IMR-90 (cell line): ENCODE measurements at regions not wholly inside any gene's neighbourhood (a gene's known extent, or its start where the extent isn't known, plus 50 kb on each side); places are given as distances from the start of the nearest gene placed in this dataset.

Experiments used
- ATAC-seq: fragments of 200-7000 bp; cut with Tn5 transposase; 2 replicates; pipeline ENCODE4 v1.9.1; 2020; ENCODE audit warnings: low read depth, mild to moderate bottlenecking, moderate library complexity
- BruUV-seq: library from RNA; stranded (reverse); fragments of 400-500 nt; replicated peaks from 2 replicates; lab custom pipeline; 2021; lab: Mats Ljungman, UMichigan
- CTCF ChIA-PET: fragments of 300-600 bp; formaldehyde crosslinking; extraction: SDS; loops from one replicate; lab custom pipeline; 2021; ENCODE audit warnings: antibody characterized with exemption; lab: Yijun Ruan, JAX
- POLR2A ChIA-PET: fragments of 300-600 bp; sonication (Branson Sonifier 250); formaldehyde crosslinking; loops from one replicate; lab custom pipeline; 2022; ENCODE audit warnings: antibody characterized with exemption; ENCODE audit not compliant: unreplicated experiment; lab: Charles Lee
- DNase-seq: peaks from one replicate; pipeline ENCODE4 v3.0.0; 2013
- H2AFZ ChIP-seq: replicated peaks from 2 replicates; pipeline ENCODE3; 2013; ENCODE audit warnings: low read length, mild to moderate bottlenecking; ENCODE audit not compliant: poor library complexity
- H2AK5ac ChIP-seq: 2 replicates; pipeline ENCODE4 v1.6.1; 2013; ENCODE audit warnings: low read depth, low read length, inconsistent platforms
- H2AK9ac ChIP-seq: replicated peaks from 2 replicates; pipeline ENCODE3; 2013; ENCODE audit warnings: mild to moderate bottlenecking, low read depth, low read length, moderate library complexity; ENCODE audit not compliant: poor library complexity
- H2BK120ac ChIP-seq: 2 replicates; pipeline ENCODE4 v1.6.1; 2013; ENCODE audit warnings: low read depth, low read length, inconsistent platforms
- H2BK15ac ChIP-seq: 3 replicates; pipeline ENCODE4 v1.6.1; 2013; ENCODE audit warnings: low read depth, low read length, inconsistent platforms
- H2BK20ac ChIP-seq: 2 replicates; pipeline ENCODE4 v1.6.1; 2013; ENCODE audit warnings: low read depth, mild to moderate bottlenecking, inconsistent platforms, low read length, moderate library complexity
- H2BK5ac ChIP-seq: 2 replicates; pipeline ENCODE4 v1.6.1; 2013; ENCODE audit warnings: mild to moderate bottlenecking, low read depth, low read length, inconsistent platforms; ENCODE audit not compliant: poor library complexity, severe bottlenecking
- H3K14ac ChIP-seq: replicated peaks from 2 replicates; pipeline ENCODE4 v1.6.1; 2013; ENCODE audit warnings: low read depth, low read length, inconsistent platforms
- H3K18ac ChIP-seq: 2 replicates; pipeline ENCODE4 v1.6.1; 2013; ENCODE audit warnings: low read depth, low read length, control low read depth
- H3K23ac ChIP-seq: 2 replicates; pipeline ENCODE4 v1.6.1; 2013; ENCODE audit warnings: low read depth, low read length, inconsistent platforms
- H3K27ac ChIP-seq: 2 replicates; pipeline ENCODE4 v1.5.1; 2013; ENCODE audit warnings: mild to moderate bottlenecking, control low read depth, low read length; ENCODE audit not compliant: insufficient read depth
- H3K27me3 ChIP-seq: 2 replicates; pipeline ENCODE4 v1.6.1; 2013; ENCODE audit warnings: low read length; ENCODE audit not compliant: control insufficient read depth, insufficient read depth
- H3K36me3 ChIP-seq: 2 replicates; pipeline ENCODE4 v1.6.1; 2013; ENCODE audit warnings: low read length, mixed read lengths; ENCODE audit not compliant: control insufficient read depth, insufficient read depth
- H3K4ac ChIP-seq: 2 replicates; pipeline ENCODE4 v1.6.1; 2013; ENCODE audit warnings: low read depth, low read length, inconsistent platforms
- H3K4me1 ChIP-seq: 2 replicates; pipeline ENCODE4 v1.6.1; 2013; ENCODE audit warnings: low read length, mixed read lengths; ENCODE audit not compliant: control insufficient read depth, insufficient read depth
- H3K4me2 ChIP-seq: 2 replicates; pipeline ENCODE4 v1.6.1; 2013; ENCODE audit warnings: low read depth, mild to moderate bottlenecking, control low read depth, low read length, moderate library complexity
- H3K4me3 ChIP-seq: 2 replicates; pipeline ENCODE4 v1.5.1; 2013; ENCODE audit warnings: low read depth, mild to moderate bottlenecking, control low read depth, low read length, moderate library complexity; ENCODE audit not compliant: insufficient read depth
- H3K56ac ChIP-seq: 2 replicates; pipeline ENCODE4 v1.6.1; 2013; ENCODE audit warnings: low read length, inconsistent platforms; ENCODE audit not compliant: insufficient read depth; ENCODE audit errors: extremely low read depth
- H3K79me1 ChIP-seq, 2 experiments: 2 replicates each; pipeline ENCODE4 v1.6.1; 2013; ENCODE audit warnings: low read length in 2 of 2, inconsistent platforms in 1 of 2, low read depth in 1 of 2
- H3K9ac ChIP-seq: 2 replicates; pipeline ENCODE4 v1.6.1; 2013; ENCODE audit warnings: low read depth, low read length, control low read depth
- H3K9me1 ChIP-seq: 2 replicates; pipeline ENCODE4 v1.6.1; 2013; ENCODE audit warnings: low read length, inconsistent platforms; ENCODE audit not compliant: insufficient read depth
- H3K9me3 ChIP-seq: 2 replicates; pipeline ENCODE4 v1.6.1; 2013; ENCODE audit warnings: low read length; ENCODE audit not compliant: control insufficient read depth, insufficient read depth
- H4K20me1 ChIP-seq: 2 replicates; pipeline ENCODE4 v1.6.1; 2013; ENCODE audit warnings: low read length, inconsistent platforms; ENCODE audit not compliant: insufficient read depth
- H4K5ac ChIP-seq: 2 replicates; pipeline ENCODE4 v1.6.1; 2013; ENCODE audit warnings: mild to moderate bottlenecking, low read depth, low read length, control low read depth
- H4K8ac ChIP-seq, 2 experiments: 2 replicates each; pipeline ENCODE4 v1.6.1; 2013; ENCODE audit warnings: low read depth in 2 of 2, low read length in 2 of 2, control low read depth in 1 of 2, inconsistent platforms in 1 of 2
- H4K91ac ChIP-seq: 2 replicates; pipeline ENCODE4 v1.6.1; 2013; ENCODE audit warnings: low read depth, low read length, inconsistent platforms; ENCODE audit not compliant: insufficient read depth
- BHLHE40 ChIP-seq: fragments of 150-350 bp; IDR thresholded peaks from 2 replicates; pipeline ENCODE4 v1.6.1; 2016; ENCODE audit warnings: mild to moderate bottlenecking, low read depth, low read length
- CEBPB ChIP-seq: IDR thresholded peaks from 2 replicates; pipeline ENCODE4 v1.6.1; 2012; ENCODE audit warnings: low read depth, low read length, improper control_type of control experiment
- CHD1 ChIP-seq: IDR thresholded peaks from 2 replicates; pipeline ENCODE4 v1.6.1; 2012; ENCODE audit warnings: low read depth, low read length, improper control_type of control experiment
- FOS ChIP-seq: fragments of 150-350 bp; IDR thresholded peaks from 2 replicates; pipeline ENCODE4 v1.6.1; 2016; ENCODE audit warnings: low read depth, low read length
- NFE2L2 ChIP-seq: fragments of 150-350 bp; IDR thresholded peaks from 2 replicates; pipeline ENCODE4 v1.6.1; 2016; ENCODE audit warnings: low read depth, mild to moderate bottlenecking, low read length
- RAD21 ChIP-seq: IDR thresholded peaks from 2 replicates; pipeline ENCODE4 v1.6.1; 2012; ENCODE audit warnings: low read length, improper control_type of control experiment
- RFX5 ChIP-seq: IDR thresholded peaks from 2 replicates; pipeline ENCODE4 v1.8.0; 2012; ENCODE audit warnings: low read depth, mild to moderate bottlenecking, low read length, moderate library complexity
- WGBS, 2 experiments: methylation state at CpG; one replicate each; pipeline versions ENCODE4 v1.1.5 to v1.1.7; 2013; ENCODE audit warnings: missing lambda C conversion rate in 2 of 2; ENCODE audit not compliant: insufficient read length in 1 of 2; ENCODE audit errors: extremely low coverage in 2 of 2; 5-methylcytosine and 5-hydroxymethylcytosine counted together
- dilution Hi-C: fragments of 300-500 bp; cut with HindIII; formaldehyde crosslinking; loops from one replicate; pipeline ENCODE4 v1.14.3; 2018; ENCODE audit warnings: low sequenced_read_pairs; ENCODE audit not compliant: unreplicated experiment
- in situ Hi-C: fragments of 300-500 bp; cut with MboI; formaldehyde crosslinking; loops from 3 replicates; pipeline ENCODE4 v1.14.3; 2019; ENCODE audit warnings: low sequenced_read_pairs, inconsistent platforms, mixed read lengths
- intact Hi-C: fragments of 100-400 bp; cut with micrococcal nuclease; formaldehyde crosslinking; loops from 2 replicates; pipeline ENCODE4 v1.10.0; 2022
- TF ChIP-seq, protein P1 (sequence below): fragments of 150-350 bp; IDR thresholded peaks from 2 replicates; pipeline ENCODE4 v1.6.1; 2016; ENCODE audit warnings: low read depth, mild to moderate bottlenecking, low read length, moderate library complexity, borderline replicate concordance

- Histone ChIP-seq H2AK9ac (no peak overlapping the region), H3K4me2 (no peak overlapping the region; the same call in 1 of the 2 replicates), H4K5ac (no peak overlapping the region), H4K8ac (no peak overlapping the region), H3K36me3 (no peaks in the 10 kb centered on the region), H2BK15ac (no peak overlapping the region), H4K20me1 (no peaks in the 10 kb centered on the region), H3K4me1 (peaks cover 3% of the 10 kb centered on the region), H2AFZ (no peak overlapping the region), H3K4ac (no peak overlapping the region), H3K27me3 (no peaks in the 10 kb centered on the region), H3K27ac (peak overlapping the region; percentile 46; the same call in 1 of the 2 replicates), H3K23ac (no peak overlapping the region), H3K9me1 (no peaks in the 10 kb centered on the region), H3K9me3 (no peaks in the 10 kb centered on the region), H3K79me1 (no peaks in the 10 kb centered on the region), H3K9ac (no peak overlapping the region), H4K91ac (no peak overlapping the region), H3K18ac (peak overlapping the region; percentile 59; the same call in 1 of the 2 replicates), H3K14ac (no peak overlapping the region), H2BK120ac (no peak overlapping the region), H3K4me3 (no peak overlapping the region), H3K56ac (no peak overlapping the region), H2AK5ac (no peak overlapping the region), H2BK20ac (no peak overlapping the region), H2BK5ac (no peak overlapping the region)
- POLR2A ChIA-PET, result no interaction called here
- ATAC-seq (peak; percentile 51), DNase-seq (peak; percentile 51)
- in situ Hi-C loops (no loop called here), dilution Hi-C loops (no loop called here), intact Hi-C loops (no loop called here)
- WGBS, 2 experiments, result no CpG with 5 or more reads among the region's 4 CpGs
- BruUV-seq, result no TSS peak
- CTCF ChIA-PET, result no interaction called here
- TF ChIP-seq CHD1, result no peak
- TF ChIP-seq FOS, result no peak
- no peak for TF ChIP-seq RFX5
- no peak for TF ChIP-seq RAD21
- TF ChIP-seq BHLHE40, result no peak
- TF ChIP-seq, protein P1, sequence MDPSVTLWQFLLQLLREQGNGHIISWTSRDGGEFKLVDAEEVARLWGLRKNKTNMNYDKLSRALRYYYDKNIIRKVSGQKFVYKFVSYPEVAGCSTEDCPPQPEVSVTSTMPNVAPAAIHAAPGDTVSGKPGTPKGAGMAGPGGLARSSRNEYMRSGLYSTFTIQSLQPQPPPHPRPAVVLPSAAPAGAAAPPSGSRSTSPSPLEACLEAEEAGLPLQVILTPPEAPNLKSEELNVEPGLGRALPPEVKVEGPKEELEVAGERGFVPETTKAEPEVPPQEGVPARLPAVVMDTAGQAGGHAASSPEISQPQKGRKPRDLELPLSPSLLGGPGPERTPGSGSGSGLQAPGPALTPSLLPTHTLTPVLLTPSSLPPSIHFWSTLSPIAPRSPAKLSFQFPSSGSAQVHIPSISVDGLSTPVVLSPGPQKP, result no peak
- TF ChIP-seq NFE2L2, result no peak
- no peak for TF ChIP-seq CEBPB
These were observed 229.1 kb upstream of the CBLB start for GRCh38 chr3:106097817-106098435.
